HG03064 (cell line): ENCODE measurements at regions not wholly inside any gene's neighbourhood (a gene's known extent, or its start where the extent isn't known, plus 50 kb on each side); places are given as distances from the start of the nearest gene placed in this dataset.

Source experiments
- ATAC-seq: cut with Tn5 transposase; IDR thresholded peaks from one replicate; pipeline ENCODE4 v1.9.1; 2021; ENCODE audit warnings: low read depth; ENCODE audit not compliant: unreplicated experiment

- no peak for ATAC-seq
Observed at GRCh38 chr3:21152555-21152954, 598.5 kb downstream of the ZNF385D start.

DNA sequence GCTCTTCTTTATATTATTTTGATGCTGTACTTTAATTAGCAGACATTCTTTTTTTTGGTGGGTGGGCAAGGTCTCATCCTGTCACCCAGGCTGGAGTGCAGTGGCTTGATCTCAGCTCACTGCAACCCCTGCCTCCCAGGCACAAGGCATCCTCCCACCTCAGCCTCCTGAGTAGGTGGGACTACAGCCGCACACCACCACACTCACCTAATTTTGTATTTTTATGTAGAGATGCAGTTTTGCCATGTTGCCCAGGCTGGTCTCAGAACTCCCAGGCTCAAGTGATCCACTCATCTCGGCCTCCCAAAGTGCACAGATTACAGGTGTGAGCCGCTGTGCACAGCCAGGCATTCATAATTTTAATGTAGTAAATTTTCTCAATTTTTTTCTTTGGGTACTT, 608.1 kb downstream of the ZNF385D start:
- no peak for ATAC-seq

DNA sequence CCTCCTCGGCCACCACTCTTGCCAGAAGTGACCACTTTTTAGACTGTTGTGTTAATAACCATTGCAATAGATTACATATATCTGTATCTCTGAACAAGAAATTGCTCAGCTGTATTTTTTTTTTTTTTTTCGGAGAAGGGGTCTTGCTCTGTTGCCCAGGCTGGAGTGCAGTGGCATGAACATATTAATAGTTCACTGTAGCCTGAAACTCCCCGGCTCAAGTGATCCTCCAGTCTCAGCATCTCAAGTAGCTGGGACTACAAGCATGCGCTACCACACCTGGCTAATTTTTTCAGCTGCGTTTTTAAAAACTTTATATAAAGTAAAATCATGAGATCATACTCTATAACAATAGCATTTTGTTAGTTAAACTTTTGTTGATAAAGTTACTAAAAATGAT, 609.0 kb downstream of the ZNF385D start:
- ATAC-seq: no peak

DNA sequence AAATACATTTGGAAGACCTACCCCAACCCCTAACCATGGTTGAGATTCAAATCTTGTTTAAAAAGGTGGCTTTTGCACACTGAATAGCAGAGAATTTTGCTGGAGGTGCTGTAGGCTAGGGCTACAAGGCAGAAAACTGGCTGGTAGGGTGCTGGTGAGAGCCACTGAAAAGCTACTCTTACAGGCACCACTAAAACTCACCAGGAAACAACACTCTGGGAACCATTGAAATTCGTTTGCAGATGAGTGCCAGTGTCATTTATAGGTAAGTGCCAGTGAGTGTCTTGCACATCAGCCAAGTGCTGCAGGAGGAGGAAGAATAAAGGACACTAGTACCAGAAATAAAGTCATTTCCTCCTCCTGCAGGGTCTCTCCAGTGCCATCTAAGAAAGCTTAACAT, 610.2 kb downstream of the ZNF385D start:
- ATAC-seq: no peak

- no peak for ATAC-seq
Observed at GRCh38 chr3:21138085-21138484, 612.9 kb downstream of the ZNF385D start.

DNA sequence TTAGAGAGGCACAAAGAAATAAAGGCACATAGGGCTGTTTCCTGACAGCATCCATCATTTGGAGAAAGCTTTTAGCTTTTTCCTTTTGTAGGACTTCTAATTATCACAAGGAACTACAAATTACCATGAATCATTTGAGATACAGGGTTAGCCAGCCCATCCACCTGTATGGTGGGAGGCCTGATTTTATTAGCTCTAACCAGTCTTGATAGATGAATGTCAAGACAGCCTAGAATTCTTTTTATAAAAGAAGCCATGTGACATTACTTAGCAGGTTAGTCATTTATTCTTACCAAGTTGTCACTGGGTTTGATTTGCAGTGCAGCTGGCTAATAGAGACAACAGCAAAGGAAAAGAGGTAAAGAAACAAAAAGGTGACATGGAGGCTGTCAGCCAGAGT, 618.1 kb downstream of the ZNF385D start:
- no peak for ATAC-seq

DNA sequence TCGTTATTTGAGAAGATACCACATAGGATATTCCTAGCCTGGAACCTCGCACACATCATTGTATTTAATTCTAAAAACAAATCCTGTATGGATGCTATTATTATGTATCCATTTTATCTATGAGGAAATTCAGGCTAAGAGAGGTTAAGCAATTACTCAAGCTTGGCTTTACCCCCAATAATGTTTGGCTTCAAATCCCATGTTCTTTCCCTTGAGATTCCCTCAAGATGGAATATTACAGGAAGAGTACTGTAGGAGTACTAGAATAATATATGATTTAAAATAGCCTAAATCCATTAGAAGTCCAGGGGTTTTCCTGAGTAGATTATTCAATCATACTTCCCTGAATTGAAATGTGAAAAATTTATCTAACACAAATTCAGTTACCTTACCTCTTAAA, 630.2 kb downstream of the ZNF385D start:
- ATAC-seq: no peak

DNA sequence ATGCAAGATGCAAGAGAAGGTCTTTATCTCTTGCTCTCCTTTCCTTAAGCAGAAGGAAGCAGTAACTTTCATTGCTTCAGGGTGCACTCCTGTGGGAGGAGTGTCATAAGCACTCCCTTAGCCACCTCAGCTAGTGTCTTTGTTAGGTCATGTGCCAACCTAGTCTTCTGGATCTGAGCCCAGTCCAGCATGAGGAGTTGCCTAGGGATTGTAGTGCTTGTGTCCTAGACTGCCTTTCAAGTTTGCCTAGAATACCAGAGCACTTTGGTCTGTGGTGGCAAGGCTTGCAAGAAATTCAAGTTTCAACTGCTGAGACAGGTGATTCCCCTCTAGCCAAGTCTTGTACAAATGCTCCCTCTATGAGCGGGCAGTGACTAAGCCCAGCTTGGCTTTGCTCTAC, 633.6 kb downstream of the ZNF385D start:
- no peak for ATAC-seq

DNA sequence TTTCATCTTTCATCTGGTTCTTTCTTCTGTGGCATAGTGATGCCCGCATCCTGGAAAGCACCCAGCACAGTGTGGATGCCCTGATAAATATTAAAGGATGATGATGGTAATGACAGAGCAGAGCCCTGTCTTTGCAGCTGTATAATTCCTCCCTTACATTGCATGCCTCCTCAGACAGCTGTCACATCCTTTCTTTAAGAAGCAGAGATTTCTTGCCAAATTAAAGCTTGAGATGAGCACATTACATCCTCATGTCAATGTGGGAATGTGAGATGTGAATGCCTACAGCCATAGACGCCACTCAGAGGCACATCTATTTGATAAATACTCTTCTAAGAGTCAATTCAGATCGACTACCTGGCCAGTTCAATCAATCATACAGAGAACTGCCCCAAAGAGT, 642.0 kb downstream of the ZNF385D start:
- no peak for ATAC-seq

DNA sequence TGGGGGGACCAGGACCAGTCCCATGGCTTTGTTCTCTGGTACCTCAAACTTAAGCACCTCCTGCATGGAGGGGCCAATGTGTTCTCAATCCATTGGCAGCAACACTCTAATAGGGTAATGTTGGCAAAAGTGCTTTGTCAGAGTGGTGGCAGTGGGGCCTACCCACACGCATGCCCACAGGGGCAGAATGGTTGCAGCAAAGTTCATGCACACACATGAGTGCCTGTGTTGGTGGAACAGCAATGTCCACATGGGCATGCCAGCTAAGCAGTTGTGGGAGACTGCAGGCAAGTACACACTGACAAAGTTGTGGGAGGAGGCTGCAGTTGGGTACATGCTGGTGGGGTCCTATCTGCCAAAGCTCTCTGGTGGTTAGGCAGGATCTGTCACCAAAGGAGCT, 645.2 kb downstream of the ZNF385D start:
- ATAC-seq: no peak

DNA sequence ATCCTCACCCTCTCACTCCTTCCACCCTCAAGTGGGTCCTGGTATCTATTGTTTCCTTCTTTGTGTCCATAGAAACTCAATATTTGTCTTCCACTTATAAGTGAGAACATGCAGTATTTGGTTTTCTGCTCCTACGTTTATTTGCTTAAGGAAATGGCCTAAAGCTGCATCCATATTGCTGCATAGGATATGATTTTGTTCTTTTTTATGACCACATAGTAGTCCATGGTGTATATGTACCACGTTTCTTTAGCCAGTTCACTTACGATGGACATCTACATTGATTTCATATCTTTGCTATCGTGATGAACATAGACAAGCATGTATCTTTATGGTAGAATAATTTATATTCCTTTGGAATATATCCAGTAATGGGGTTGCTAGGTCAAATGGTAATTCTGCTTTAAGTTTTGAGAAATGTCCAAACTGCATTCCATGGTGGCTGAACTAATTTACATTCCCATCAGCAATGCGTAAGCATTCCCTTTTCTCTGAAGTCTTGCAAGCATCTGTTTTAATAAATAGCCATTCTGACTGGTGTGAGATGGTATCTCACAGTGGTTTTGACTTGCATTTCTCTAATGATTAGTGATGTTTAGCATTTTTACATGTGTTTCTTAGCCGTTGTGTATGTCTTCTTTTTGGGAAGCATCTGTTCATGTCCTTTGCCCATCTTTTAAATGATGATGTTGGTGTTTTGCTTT, 650.2 kb downstream of the ZNF385D start:
- ATAC-seq: no peak

- no peak for ATAC-seq
Observed at GRCh38 chr3:21094686-21095085, 656.3 kb downstream of the ZNF385D start.

- no peak for ATAC-seq
Observed at GRCh38 chr3:21073561-21073960, 677.4 kb downstream of the ZNF385D start.

GRCh38 chr3:21067031-21067813, 683.8 kb downstream of the ZNF385D start:
- ATAC-seq: no peak

DNA sequence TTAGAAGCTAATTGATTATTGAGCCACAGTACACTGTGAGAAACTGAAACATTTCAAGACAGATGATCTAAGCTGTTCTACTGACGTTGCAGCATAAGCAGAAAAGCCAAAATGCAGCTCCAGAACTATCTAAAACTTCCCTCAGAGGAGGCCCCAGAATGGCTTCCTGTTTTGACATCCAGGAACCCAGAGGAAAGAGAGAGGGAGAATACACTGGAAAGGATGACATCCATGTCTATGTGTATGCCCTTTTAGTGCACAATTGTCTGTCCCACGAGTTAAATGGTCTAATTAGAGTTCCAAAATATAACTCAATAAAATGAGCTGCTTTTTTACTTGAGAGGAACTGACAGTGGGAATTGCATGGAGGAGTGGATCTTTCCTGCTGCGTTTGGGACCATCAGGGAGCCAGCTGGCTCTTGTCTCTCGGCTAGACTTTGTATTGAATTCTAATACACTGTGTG, 688.1 kb downstream of the ZNF385D start:
- ATAC-seq: no peak

- ATAC-seq: no peak
Observed at GRCh38 chr3:21059404-21059803, 691.6 kb downstream of the ZNF385D start.

DNA sequence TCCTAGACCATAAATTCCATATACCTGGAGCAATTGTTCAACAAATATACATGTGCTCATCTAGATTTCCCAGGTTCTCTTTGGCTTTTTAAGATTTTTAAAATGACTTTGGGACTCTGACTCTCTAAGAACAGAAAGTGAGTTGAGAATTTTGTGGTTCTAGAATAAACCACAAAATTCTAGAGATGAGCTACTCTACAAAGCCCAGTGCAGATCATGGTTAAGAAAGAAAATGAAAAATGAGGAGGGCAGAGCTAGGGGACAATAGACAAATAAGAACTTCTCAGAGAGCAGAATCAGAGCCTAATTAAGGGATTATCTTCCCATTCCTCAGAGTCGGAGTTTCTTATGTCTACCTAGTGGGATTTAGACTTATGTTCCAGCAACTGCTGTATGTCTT, 694.7 kb downstream of the ZNF385D start:
- no peak for ATAC-seq

- no peak for ATAC-seq
Observed at GRCh38 chr3:21055015-21055414, 696.0 kb downstream of the ZNF385D start.

DNA sequence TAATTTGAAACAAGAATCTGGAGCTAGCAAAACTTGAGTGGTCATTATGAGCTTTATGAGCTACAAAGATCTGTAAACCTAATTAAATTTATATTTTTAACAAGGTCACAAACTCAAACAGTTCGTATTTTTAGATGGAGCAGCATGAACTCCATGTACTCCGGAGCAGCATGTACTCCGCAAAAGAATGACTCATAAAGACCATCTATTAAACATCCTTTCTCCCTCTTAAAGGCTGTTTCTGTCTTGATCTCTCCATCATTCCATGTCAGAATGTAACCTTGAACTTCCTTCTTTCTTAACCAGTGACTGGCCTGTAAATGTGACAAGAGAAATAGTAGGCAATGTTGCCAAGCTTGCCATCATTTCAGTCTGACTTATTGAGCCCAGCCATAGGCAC, 696.9 kb downstream of the ZNF385D start:
- ATAC-seq: no peak

DNA sequence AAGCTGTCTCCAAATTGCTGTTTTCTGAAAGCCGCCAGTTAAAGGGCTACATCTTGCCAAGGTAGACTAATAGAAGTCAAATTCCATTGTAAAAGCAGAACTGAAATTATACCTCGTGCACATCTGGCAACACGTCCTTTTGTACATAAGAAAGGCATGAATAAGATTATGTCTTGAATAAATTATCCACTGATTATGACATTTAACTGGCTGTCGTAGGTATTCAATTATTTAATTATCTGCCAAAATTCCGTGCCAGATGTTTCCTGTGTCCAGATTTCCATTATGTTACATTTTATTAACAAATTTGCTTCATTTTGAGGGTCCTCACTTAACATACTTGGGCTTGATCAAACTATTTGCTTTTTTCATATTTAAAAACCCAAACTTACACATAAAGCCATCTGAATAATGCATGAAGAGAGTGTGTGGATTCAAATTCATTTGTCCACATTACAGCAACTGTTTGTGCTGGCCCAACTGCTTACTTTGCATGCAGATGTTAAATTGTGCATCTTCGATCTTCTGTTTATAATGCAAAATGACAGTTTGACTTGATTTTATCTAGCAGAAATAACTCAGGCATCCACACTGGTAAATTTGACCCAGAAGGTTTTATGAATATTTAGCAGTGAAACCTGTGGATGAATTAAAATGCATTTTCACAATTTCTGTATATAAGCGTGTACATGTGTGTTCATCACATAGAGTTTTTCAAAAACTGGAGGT, 701.5 kb downstream of the ZNF385D start:
- ATAC-seq: no peak

DNA sequence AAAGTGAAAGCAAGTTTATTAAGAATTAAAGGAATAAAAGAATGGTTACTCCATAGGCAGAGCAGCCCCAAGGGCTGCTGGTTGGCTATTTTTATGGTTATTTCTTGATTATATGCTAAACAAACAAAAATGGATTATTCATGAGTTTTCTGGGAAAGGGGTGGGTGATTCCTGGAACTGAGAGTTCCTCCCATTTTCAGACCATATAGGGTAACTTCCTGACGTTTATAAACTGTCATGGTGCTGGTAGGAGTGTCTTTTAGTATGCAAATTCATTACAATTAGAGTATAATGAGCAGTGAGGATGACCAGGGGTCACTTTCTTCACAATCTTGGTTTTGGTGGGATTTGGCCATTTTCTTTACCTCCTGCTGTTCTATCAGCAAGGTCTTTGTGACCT, 707.9 kb downstream of the ZNF385D start:
- no peak for ATAC-seq
